OCI-LY3 (cell line): ENCODE measurements at regions not wholly inside any gene's neighbourhood (a gene's known extent, or its start where the extent isn't known, plus 50 kb on each side); places are given as distances from the start of the nearest gene placed in this dataset.
"Not testable (repeated sequence)": the region's sequence is repeated elsewhere in the genome, so short reads cannot be mapped to it uniquely, and the experiment has no call there.

ENCODE experiments used
- H2AFZ ChIP-seq: fragments of 200-600, 300-600 bp; shearing (Covaris generic); 2 replicates; pipeline ENCODE4 v1.6.0; 2014; ENCODE audit warnings: antibody characterized with exemption, low read depth, low read length
- H3K27ac ChIP-seq: fragments of 200-600, 300-600 bp; sonication (generic); 2 replicates; pipeline ENCODE4 v1.5.1; 2014; ENCODE audit warnings: mild to moderate bottlenecking, low read length, moderate library complexity, mixed read lengths
- H3K27me3 ChIP-seq: fragments of 200-600, 300-600 bp; sonication (generic); 2 replicates; pipeline ENCODE4 v1.6.1; 2014; ENCODE audit warnings: low read depth, low read length, mixed read lengths
- H3K36me3 ChIP-seq: fragments of 200-600, 300-600 bp; sonication (generic); replicated peaks from 2 replicates; pipeline ENCODE3; 2014; ENCODE audit warnings: low read depth, low read length, mixed read lengths
- H3K4me1 ChIP-seq: fragments of 300-600, 200-600 bp; sonication (generic); 2 replicates; pipeline ENCODE4 v1.6.1; 2014; ENCODE audit warnings: low read length, mixed read lengths
- H3K4me2 ChIP-seq: fragments of 200-600, 300-600 bp; sonication (generic); 2 replicates; pipeline ENCODE4 v1.6.1; 2014; ENCODE audit warnings: low read length, mixed read lengths
- H3K4me3 ChIP-seq: fragments of 300-600, 200-600 bp; sonication (generic); 2 replicates; pipeline ENCODE4 v1.5.1; 2014; ENCODE audit warnings: antibody characterized with exemption, mild to moderate bottlenecking, low read length, moderate library complexity
- H3K79me2 ChIP-seq: fragments of 300-600, 200-600 bp; shearing (Covaris generic); 2 replicates; pipeline ENCODE4 v1.6.1; 2014; ENCODE audit warnings: mild to moderate bottlenecking, low read length, mixed read lengths
- H3K9ac ChIP-seq: fragments of 300-600, 200-600 bp; shearing (Covaris generic); 2 replicates; pipeline ENCODE4 v1.6.0; 2014; ENCODE audit warnings: mild to moderate bottlenecking, low read length, moderate library complexity
- H3K9me3 ChIP-seq: fragments of 200-600, 300-600 bp; shearing (Covaris generic); 2 replicates; pipeline ENCODE4 v1.6.1; 2014; ENCODE audit warnings: low read length, mixed read lengths; ENCODE audit not compliant: insufficient read depth
- H4K20me1 ChIP-seq: fragments of 200-600, 300-600 bp; sonication (generic); 2 replicates; pipeline ENCODE4 v1.6.1; 2016; ENCODE audit warnings: low read length, mixed read lengths; ENCODE audit not compliant: insufficient read depth
- EZH2phosphoT487 ChIP-seq: fragments of 200-600 bp; shearing (Covaris generic); IDR thresholded peaks from 2 replicates; pipeline ENCODE4 v1.6.1; 2018; ENCODE audit warnings: antibody characterized with exemption, mixed run types, low read depth
- TF ChIP-seq, protein P1 (sequence below): fragments of 200-600, 300-600 bp; sonication (generic); IDR thresholded peaks from 2 replicates; pipeline ENCODE4 v1.5.1; 2014; ENCODE audit warnings: antibody characterized with exemption, low read length, low read depth

- peak overlapping the region; percentile 48 for H3K4me2 ChIP-seq
- no peak for TF ChIP-seq EZH2phosphoT487
- TF ChIP-seq, protein P1, sequence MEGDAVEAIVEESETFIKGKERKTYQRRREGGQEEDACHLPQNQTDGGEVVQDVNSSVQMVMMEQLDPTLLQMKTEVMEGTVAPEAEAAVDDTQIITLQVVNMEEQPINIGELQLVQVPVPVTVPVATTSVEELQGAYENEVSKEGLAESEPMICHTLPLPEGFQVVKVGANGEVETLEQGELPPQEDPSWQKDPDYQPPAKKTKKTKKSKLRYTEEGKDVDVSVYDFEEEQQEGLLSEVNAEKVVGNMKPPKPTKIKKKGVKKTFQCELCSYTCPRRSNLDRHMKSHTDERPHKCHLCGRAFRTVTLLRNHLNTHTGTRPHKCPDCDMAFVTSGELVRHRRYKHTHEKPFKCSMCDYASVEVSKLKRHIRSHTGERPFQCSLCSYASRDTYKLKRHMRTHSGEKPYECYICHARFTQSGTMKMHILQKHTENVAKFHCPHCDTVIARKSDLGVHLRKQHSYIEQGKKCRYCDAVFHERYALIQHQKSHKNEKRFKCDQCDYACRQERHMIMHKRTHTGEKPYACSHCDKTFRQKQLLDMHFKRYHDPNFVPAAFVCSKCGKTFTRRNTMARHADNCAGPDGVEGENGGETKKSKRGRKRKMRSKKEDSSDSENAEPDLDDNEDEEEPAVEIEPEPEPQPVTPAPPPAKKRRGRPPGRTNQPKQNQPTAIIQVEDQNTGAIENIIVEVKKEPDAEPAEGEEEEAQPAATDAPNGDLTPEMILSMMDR: no peak
- no peaks in the 10 kb centered on the region for H3K9me3 ChIP-seq
- H3K27ac ChIP-seq: no peak overlapping the region
- no peak overlapping the region for H3K9ac ChIP-seq
- no peak overlapping the region for H2AFZ ChIP-seq
- no peaks in the 10 kb centered on the region for H4K20me1 ChIP-seq
- H3K36me3 ChIP-seq: no peaks in the 10 kb centered on the region
- no peaks in the 10 kb centered on the region for H3K79me2 ChIP-seq
- peaks cover 7% of the 10 kb centered on the region for H3K4me1 ChIP-seq
- 0 out of 2 replicates have a peak overlapping the region, but pooled peaks have one; percentile 9 for H3K4me3 ChIP-seq
- peaks cover 37% of the 10 kb centered on the region for H3K27me3 ChIP-seq
Observed at GRCh38 chr9:124174433-124174832, 83.3 kb upstream of the NEK6 start.

GRCh38 chr9:124177522-124177921, 80.2 kb upstream of the NEK6 start:
- not testable (repeated sequence) for H4K20me1 ChIP-seq
- H3K27me3 ChIP-seq: peaks cover 29% of the 10 kb centered on the region

GRCh38 chr9:124179196-124180071, 78.3 kb upstream of the NEK6 start:
- H3K4me2 ChIP-seq: no peak overlapping the region
- peaks cover 34% of the 10 kb centered on the region for H3K27me3 ChIP-seq
- H3K79me2 ChIP-seq: no peaks in the 10 kb centered on the region
- peaks cover 3% of the 10 kb centered on the region for H3K4me1 ChIP-seq
- H3K9ac ChIP-seq: no peak overlapping the region
- H3K4me3 ChIP-seq: no peak overlapping the region
- H3K27ac ChIP-seq: no peak overlapping the region
- H3K9me3 ChIP-seq: no peaks in the 10 kb centered on the region
- no peaks in the 10 kb centered on the region for H3K36me3 ChIP-seq
- H2AFZ ChIP-seq: no peak overlapping the region
- TF ChIP-seq EZH2phosphoT487: no peak
- TF ChIP-seq, protein P1: no peak
- H4K20me1 ChIP-seq: no peaks in the 10 kb centered on the region

More at GRCh38 chr9:124177522-124177921, 80.2 kb upstream of the NEK6 start:
- not testable (repeated sequence) for H2AFZ ChIP-seq, H3K9me3 ChIP-seq, H3K79me2 ChIP-seq, H3K36me3 ChIP-seq, H3K4me3 ChIP-seq, H3K9ac ChIP-seq, H3K4me1 ChIP-seq, H3K27ac ChIP-seq, H3K4me2 ChIP-seq

DNA sequence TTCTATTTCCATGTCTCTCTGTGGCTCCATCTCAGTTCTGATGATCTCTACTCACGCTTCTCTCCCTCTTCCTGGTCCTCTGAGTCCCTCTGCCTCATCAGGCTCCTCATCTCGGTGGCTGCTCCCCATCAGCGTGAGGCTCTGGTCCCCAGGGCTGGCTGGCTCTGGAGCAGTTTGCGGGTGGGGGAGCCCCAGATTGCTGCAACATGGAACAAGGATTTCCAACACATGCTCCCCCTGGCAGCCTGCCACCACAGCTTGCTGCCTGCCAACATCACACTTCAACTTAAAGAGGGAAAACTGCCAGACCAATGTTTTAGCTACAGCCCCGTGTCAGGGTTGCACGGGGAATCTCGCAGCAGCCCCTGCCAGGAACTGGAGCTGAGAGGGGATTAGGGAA, 77.2 kb upstream of the NEK6 start:
- Histone ChIP-seq H3K79me2 (no peaks in the 10 kb centered on the region), H3K9ac (no peak overlapping the region), H3K27me3 (peaks cover 38% of the 10 kb centered on the region), H3K27ac (no peak overlapping the region), H3K4me1 (no peaks in the 10 kb centered on the region), H3K9me3 (no peaks in the 10 kb centered on the region), H4K20me1 (no peaks in the 10 kb centered on the region), H3K4me3 (no peak overlapping the region), H2AFZ (no peak overlapping the region), H3K4me2 (no peak overlapping the region), H3K36me3 (no peaks in the 10 kb centered on the region)
- TF ChIP-seq EZH2phosphoT487: no peak
- TF ChIP-seq, protein P1: no peak
